GM21619 (cell line): ENCODE measurements at regions not wholly inside any gene's neighbourhood (a gene's known extent, or its start where the extent isn't known, plus 50 kb on each side); places are given as distances from the start of the nearest gene placed in this dataset.

ENCODE experiments used
- ATAC-seq: cut with Tn5 transposase; IDR thresholded peaks from one replicate; pipeline ENCODE4 v1.9.1; 2021; ENCODE audit not compliant: unreplicated experiment

GRCh38 chr5:74357827-74358226 is 282.7 kb downstream of the ENC1 start:
- ATAC-seq: no peak

- ATAC-seq: no peak
Observed at GRCh38 chr5:74356009-74356695, 284.4 kb downstream of the ENC1 start.

DNA sequence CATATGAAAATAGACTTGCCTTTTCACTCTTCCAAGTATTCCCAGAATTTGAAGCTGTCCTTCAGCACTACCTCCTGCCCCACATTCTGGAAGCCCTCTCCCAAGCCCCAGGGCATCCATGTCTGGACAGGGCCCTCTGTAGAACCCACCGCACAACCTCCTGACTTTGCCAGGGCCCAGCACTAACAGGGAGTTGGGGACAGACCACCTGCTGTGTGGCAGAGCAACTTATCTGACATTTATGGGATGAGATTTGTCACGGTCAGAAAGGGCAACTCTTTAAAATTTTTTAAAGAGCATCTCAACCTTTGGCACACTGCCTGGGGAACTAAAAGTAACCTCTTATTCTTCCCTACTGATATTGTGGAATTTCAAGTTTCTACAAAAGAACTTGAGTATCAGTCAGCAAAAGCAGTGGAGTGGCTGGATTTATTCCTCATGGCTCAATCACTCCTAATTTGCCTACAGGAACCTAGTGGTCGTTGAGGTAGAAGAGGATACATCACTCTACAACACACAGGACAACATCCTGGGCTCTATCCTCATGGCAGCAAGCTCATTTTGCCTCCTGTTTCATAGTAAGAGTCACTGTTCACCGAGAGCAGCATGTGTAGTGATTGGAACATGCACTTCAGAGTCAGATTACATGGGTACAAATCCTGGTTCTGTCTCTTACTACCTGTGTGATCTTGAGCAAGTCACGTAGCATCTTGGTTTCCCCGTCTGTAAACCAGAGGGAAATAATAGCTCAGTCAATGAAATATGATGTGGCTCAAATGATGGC is 285.3 kb downstream of the ENC1 start:
- ATAC-seq: no peak

GRCh38 chr5:74352256-74352655 is 288.3 kb downstream of the ENC1 start:
- no peak for ATAC-seq

DNA sequence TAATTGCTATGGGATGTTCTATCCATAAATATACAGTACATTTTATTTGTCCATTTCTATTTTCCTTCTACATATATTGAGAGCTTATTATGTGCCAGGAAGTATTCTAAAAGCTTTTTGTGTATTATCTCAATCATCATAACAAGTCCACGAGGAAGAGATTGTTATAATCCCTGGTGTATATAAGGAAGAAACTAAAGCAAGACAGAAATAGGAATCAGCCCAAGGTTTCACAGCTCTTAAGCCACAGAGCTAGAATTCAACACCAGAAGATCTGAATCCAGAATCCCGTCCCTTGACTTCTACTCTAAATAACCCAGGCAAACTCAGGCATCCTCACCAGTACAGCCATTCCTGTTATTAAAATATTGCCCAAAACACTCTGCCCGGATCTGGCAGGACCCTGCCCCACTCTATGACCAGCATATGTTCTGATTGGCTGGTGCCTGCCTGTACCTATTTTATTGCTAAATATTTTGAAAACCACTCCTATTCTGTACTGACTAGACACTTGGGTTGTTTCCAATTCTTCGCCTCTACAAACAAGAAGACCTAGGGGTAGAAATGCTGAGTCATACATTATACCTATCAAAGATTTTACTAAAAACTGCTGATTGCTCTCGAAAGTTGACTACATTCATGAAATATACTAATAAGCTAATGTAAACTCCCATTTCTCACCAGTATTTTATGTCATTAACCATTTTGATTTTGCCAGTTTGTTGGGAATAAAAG is 297.4 kb downstream of the ENC1 start:
- no peak for ATAC-seq

- ATAC-seq: no peak
Observed at GRCh38 chr5:74342182-74342581, 298.3 kb downstream of the ENC1 start.

GRCh38 chr5:74341221-74341620 is 299.3 kb downstream of the ENC1 start:
- ATAC-seq: no peak

- no peak for ATAC-seq
Observed at GRCh38 chr5:74340476-74340875, 300.1 kb downstream of the ENC1 start.

GRCh38 chr5:74337984-74338310 is 302.6 kb downstream of the ENC1 start:
- no peak for ATAC-seq

- no peak for ATAC-seq
Observed at GRCh38 chr5:74337254-74337983, 303.1 kb downstream of the ENC1 start.

DNA sequence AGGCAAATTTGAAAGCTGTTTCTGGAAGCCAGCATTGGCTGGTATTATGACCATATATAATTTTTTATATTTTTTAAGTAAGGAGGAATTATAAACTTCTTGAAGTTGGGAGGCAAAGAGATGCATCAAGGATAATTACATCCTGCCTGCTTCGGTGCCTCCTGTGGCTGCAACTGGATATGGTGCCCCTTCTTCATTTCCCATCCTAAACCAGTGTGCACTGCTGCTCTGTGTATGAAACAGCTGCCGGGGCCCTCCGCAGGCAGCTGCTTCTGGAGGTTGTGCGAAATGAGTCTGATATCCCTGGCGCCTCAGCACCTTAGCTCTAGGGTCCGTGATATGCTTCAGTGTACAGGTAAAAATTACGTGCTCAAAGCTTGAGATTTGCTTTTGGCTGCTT is 304.2 kb downstream of the ENC1 start:
- ATAC-seq: no peak

DNA sequence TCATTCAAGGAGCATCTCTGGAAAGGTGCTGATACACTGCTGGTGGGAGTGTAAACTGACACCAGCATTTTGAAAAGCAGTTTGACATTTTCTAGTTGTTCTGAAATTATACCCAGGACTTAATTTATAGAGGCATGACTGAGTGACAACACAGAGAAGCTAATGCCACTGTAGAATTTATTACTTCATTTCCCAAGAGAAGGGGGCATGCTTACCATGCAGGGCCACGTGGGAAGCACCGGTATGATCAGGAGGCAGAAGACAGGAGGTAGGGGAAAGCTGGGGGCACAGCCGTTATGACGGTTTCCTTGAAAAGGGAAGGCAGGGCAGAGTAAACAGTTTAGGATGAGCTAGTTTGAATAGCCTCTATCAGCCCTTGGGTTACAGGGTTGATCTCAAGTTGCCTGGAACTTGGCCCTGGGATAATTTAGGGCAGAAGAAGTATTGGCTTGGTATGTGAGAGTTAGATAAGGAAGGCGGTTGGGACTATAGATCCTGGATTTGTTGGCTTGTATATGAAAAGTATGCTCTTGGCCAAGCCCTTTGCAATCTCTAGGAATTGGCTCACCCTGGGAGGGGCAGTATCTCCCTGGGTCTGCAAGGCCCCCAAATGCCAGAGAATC is 305.7 kb downstream of the ENC1 start:
- ATAC-seq: no peak

DNA sequence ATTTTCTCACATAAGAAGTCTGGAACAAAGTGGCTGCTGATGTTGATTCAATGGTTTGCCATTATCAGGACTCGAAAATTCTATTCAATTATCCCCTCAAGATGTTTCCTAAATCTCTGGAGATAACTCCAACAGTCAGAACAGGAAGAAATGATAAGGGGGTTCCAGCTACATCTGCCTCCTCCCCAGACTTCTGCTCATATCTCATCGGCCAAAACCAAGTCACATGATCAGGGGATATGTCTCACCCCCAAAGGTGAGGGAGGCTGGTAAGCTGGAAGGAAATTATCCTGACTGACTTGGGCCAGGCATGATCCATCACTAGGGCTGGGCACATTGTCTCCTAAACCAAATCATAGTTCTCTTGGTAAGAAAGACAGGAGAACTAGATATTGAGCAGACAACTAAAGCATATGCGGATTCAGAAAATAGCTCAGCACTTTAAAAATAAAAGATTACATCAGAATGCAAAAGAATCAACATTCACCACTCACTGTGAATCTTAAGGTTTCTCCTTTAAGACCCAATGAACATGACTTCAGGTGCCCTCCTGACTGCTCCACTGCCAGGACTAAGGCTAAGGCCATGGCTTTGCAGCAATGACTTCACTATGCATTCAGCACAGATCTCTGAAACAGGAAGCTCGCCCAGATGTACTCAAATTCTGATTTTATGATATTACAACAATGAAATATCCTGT is 306.3 kb downstream of the ENC1 start:
- no peak for ATAC-seq

- no peak for ATAC-seq
Observed at GRCh38 chr5:74333430-74333829, 307.1 kb downstream of the ENC1 start.

- no peak for ATAC-seq
Observed at GRCh38 chr5:74332682-74333081, 307.8 kb downstream of the ENC1 start.

- ATAC-seq: no peak
Observed at GRCh38 chr5:74332006-74332405, 308.5 kb downstream of the ENC1 start.

DNA sequence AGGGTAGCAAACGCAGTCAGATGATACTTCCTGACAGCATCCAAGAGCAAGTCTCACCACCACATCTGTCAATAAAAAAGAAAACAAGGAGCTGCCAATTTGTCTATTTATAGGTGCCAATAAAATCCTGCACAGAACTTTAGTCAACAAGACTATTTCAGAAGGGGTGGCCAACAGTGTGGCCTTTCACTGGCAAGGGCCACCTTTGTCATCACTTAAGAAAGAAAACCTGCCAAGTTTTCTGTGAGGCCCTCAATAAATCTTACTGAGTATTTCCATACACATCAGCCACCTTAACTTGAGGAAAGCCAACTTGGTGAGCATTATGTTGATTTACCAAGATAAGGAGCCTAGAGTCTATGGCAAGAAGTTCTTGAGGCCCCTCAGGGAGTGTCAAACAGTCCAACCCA is 312.3 kb downstream of the ENC1 start:
- ATAC-seq: no peak

DNA sequence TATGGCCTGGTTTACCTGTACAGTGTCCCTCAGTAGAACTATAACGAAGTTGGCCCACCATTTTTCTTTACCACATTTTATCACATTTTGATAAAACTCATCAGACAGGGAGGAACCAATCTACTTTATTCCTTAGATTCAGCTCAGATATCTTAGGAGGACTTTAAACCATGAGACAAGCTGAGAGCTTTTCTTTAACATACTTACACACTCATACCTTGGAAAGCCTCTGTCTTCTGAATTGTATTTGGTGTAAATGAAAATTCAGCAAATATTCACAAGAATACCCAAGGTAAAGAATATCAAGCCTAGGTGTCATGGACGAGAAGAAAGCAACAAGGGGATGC is 313.2 kb downstream of the ENC1 start:
- no peak for ATAC-seq

DNA sequence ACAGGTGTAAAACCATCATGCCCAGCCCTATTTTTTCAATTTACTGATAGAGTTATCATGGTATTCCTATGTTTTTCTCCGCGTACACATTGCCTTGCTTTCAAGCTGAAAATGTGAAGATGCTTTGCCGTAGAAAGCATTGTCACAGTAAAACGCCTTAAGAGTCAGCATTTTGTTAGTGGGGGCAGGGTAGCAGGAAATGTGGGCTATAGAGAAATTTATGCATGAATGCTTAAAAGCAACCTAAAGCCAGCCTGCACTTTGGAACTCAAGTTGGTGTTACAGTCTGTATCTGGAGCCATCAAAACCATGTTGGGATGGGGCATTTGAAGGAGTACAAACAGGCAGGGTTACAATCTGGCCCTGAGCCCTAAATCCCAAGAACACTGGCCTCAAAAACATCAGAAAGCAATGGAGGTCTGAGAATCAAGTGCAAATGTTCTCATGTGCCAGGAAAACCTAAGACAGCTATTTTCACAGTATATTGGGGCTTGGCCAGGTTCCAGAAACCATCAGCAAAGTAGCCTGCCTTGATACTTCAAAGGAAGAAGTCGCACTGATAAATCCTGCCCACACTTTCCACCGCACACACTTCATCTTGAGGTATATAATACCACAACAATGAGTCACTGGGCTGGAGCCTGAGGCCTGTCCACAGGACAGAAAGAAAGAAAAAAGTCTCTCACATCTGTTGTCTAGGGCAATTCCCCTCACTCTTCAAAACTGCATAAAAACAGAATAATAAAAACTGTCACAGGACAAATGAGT is 313.8 kb downstream of the ENC1 start:
- ATAC-seq: peak; percentile 88

GRCh38 chr5:74325866-74326265 is 314.7 kb downstream of the ENC1 start:
- no peak for ATAC-seq
